ACHN (cell line): ENCODE measurements at regions not wholly inside any gene's neighbourhood (a gene's known extent, or its start where the extent isn't known, plus 50 kb on each side); places are given as distances from the start of the nearest gene placed in this dataset.

Experiments
- DNase-seq: peaks from one replicate; pipeline ENCODE4 v3.0.0-alpha.2; 2015
- in situ Hi-C: cut with HindIII; loops from 2 replicates; pipeline ENCODE4 v1.10.0; 2017; ENCODE audit warnings: low sequenced_read_pairs, low pct_ligation_motif_present, low pct_unique_long_range_greater_than_20kb

DNA sequence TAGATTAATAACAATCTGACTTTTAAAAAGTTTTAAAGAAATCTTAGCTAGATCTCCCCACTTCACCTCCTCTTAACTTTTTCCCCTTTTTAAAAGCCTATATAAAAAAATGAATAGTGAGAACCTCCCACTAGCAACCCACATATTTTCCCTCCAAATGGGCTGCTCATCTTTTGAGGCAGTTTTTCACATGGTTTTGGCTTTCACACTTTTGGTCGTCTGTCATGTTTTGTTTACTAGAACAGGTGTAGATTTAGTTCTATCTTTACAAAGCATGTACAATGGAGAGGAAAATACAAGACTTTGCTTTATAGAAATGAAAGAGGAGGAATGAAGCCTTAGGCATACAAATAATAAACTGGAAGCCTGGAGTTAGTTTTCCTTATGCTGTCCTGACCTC is 126.7 kb upstream of the EOMES start:
- in situ Hi-C loops: no loop called here
- DNase-seq: no peak

DNA sequence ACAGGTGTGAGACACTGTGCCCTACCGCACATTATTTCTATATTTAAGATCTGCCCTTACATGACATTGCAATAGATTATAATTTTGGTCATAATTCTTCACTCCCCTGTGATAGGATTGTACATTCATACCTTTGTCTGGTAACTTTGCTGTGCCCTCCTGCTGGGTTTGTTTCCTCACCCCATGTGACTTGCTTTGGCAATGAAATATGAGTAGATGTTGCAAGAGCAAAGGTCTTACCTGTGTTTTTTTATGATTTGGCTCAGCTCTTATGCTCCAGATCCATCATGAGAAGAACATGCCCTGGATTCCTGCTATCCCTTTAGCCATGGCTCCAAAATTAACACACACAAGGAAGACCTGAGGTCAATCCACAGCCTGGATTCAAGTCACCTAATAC is 137.7 kb upstream of the EOMES start:
- DNase-seq: no peak
- in situ Hi-C loops: no loop called here

DNA sequence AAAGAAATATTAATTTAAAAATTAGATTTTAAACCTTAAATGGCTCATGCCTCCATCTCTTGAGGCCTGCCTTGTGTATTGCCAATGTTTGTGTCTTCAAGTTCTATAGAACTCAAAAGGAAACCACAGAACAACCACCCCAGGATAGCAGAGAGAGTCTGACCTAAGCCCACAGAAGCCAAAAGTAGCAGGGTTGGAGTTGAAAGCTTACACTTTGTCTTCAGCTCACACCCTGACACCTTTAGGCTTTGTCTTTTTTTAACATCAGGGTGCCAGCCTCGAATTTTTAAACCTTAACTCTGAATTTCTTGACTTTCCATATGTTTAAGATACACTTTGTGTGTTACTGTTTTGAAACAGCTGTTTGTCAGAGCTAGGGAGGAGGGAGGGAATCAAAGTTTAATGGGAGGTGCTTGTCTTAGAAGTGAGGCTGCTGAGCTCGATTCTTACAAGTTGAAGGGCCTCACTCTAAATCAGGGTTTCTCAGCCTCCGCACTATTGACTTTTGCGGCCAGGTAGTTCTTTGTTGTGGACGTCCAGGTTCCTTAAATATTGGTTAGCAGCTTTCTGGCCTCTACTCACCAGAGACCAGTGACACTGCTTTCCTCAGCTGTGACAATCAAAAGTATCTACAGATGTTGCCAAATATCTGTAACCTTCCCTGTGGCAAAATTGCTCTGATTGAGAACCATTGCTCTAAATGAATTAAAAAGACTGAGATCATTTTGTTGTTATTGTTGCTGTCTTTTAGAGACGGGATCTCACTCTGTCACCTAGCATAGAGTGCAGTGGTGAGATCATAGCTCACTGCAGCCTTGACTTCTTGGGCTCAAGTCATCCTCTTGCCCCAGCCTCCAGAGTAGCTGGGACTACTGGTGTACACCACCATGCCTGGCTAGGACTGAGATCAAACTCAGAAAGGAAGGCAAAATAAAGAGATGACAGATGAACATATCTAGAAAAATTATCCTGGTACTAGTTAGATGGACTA is 139.2 kb upstream of the EOMES start:
- no peak for DNase-seq
- in situ Hi-C loops: no loop called here

GRCh38 chr3:27865731-27866130 is 143.6 kb upstream of the EOMES start:
- in situ Hi-C loops: no loop called here
- DNase-seq: no peak

- in situ Hi-C loops: no loop called here
- no peak for DNase-seq
Measured at GRCh38 chr3:27869152-27869551, 147.0 kb upstream of the EOMES start.

GRCh38 chr3:27877061-27878013 is 155.2 kb upstream of the EOMES start:
- in situ Hi-C loops: no loop called here
- DNase-seq: no peak

- no peak for DNase-seq
- in situ Hi-C loops: no loop called here
Measured at GRCh38 chr3:27878014-27878383, 155.9 kb upstream of the EOMES start.

- DNase-seq: no peak
- in situ Hi-C loops: no loop called here
Measured at GRCh38 chr3:27880969-27881892, 159.1 kb upstream of the EOMES start.

GRCh38 chr3:27883266-27883665 is 161.1 kb upstream of the EOMES start:
- DNase-seq: no peak
- in situ Hi-C loops: no loop called here

- DNase-seq: no peak
- in situ Hi-C loops: no loop called here
Measured at GRCh38 chr3:27885641-27886040, 163.5 kb upstream of the EOMES start.

DNA sequence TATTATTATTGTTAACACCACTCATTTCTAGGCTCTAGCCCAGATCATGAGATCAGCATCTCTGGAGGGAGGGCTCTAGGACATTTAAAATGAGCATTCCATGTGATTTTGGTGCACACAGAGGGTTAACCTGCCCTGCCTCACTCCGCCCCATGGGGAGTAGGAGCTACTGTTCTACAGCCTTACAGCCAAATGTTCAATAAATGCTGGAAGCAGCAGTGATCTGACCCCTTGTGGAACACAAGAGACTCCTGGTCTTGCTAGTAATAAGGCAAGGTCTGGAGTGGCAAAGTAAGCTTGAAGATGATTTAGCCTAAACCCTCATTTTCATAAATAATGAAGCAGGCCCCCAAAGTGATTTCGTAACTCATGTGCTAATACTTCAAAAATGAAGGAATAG is 166.4 kb upstream of the EOMES start:
- DNase-seq: no peak
- in situ Hi-C loops: no loop called here

DNA sequence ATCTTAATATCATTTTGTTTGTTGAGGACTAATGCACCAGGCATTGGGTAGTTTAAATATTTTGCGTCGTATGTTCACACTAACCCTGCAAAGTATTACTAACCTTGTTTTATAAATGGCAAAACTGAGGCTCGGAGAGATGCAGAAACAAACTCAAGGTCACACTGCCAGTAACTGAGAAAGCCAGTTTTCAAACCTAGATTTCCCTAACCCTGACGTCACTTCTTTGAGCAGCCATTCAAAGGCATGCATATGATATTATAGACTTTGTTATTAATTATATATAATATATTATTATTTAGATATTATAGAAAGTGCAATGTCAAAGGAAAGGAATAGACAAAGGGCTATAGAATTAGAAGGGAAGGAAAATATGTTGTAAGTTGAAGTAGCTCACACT is 167.6 kb upstream of the EOMES start:
- in situ Hi-C loops: no loop called here

DNA sequence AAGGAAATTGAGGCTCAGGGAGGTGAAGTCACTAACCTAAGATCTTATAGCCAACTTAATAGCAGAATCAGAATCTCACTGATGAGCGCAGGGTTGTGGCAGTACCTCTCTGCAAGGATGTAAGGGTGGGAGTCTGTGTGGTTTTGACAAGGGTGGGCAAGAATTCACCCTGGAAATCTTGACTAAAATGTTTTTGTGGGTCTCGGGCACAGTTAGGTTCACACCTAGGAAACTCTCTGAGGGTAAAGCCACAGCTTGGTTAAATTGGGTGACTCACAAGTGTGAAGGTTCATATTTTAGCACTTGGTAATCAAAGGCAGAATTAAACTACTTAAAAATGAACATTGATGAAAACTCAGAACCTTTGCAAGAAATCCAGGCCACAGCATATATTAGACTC is 178.2 kb upstream of the EOMES start:
- no peak for DNase-seq
- in situ Hi-C loops: no loop called here

More for the DNA sequence above, 167.6 kb upstream of the EOMES start:
- no peak for DNase-seq

GRCh38 chr3:27903446-27903845 is 181.3 kb upstream of the EOMES start:
- in situ Hi-C loops: no loop called here
- DNase-seq: no peak

GRCh38 chr3:27905625-27906024 is 183.5 kb upstream of the EOMES start:
- DNase-seq: no peak

GRCh38 chr3:27907148-27907547 is 185.0 kb upstream of the EOMES start:
- no peak for DNase-seq
- in situ Hi-C loops: no loop called here

More at GRCh38 chr3:27905625-27906024, 183.5 kb upstream of the EOMES start:
- in situ Hi-C loops: no loop called here

DNA sequence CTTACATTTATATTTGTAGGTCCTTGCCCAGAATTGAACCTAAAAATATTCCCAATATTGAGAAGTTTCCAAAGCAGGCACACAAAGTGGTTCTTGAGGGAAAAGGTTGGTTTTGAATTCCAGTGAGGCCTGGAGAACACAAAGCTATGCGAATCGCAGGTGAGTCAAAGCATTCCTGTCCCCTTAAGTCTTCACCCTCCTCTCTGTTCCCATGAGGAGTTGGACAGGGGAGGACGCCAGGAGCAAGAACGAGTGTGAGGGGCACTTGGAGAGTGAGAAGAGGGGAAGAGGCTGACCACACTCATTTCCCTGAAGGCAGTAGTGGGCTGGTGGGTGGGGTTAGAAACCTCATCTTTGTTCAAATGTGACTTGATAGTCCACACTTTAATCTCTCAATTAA is 185.8 kb upstream of the EOMES start:
- no peak for DNase-seq
- in situ Hi-C loops: no loop called here

DNA sequence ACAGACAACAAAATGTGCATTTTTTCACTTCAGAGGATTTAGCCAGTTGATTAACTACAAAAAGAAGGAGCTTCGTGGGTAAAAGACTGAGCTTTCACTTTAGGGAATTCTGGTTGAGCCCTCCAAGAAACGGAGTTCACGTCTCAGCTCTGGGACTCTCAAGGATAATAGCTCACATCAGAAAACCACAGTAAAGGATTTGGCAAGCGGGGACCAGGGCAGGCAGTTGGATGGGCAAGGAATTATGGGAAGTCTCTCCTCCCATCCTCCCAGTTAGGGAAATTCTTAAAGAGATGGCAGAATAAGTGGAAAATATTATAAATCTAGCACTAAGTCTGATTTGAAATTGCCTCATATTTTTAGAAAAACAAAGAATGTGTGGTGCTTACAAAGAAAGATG is 188.3 kb upstream of the EOMES start:
- no peak for DNase-seq
- in situ Hi-C loops: no loop called here
